Neural cell (in vitro differentiated cells): ENCODE measurements at regions not wholly inside any gene's neighbourhood (a gene's known extent, or its start where the extent isn't known, plus 50 kb on each side); places are given as distances from the start of the nearest gene placed in this dataset.

ENCODE experiments used
- H2AFZ ChIP-seq: fragments of 200-600, 300-800 bp; sonication (generic), shearing (Covaris generic); 2 replicates; pipeline ENCODE4 v1.6.0; 2014; ENCODE audit warnings: low read depth, mild to moderate bottlenecking, antibody characterized with exemption, low read length, moderate library complexity
- H3F3A ChIP-seq: fragments of 200-600 bp; shearing (Covaris generic); 2 replicates; pipeline ENCODE4 v1.6.1; 2016; ENCODE audit warnings: mild to moderate bottlenecking, moderate library complexity, mixed read lengths, antibody characterized with exemption, low read length; ENCODE audit not compliant: insufficient read depth, poor library complexity, severe bottlenecking
- H3K27ac ChIP-seq: fragments of 200-600, 300-800 bp; sonication (generic), shearing (Covaris generic); 2 replicates; pipeline ENCODE4 v1.5.1; 2014; ENCODE audit warnings: mild to moderate bottlenecking, low read length, moderate library complexity
- H3K27me3 ChIP-seq: fragments of 300-800, 200-600 bp; sonication (generic), shearing (Covaris generic); 2 replicates; pipeline ENCODE4 v1.6.0; 2014; ENCODE audit warnings: mild to moderate bottlenecking, low read depth, low read length, moderate library complexity; ENCODE audit not compliant: insufficient read depth
- H3K36me3 ChIP-seq: fragments of 300-800, 200-600 bp; sonication (generic), shearing (Covaris generic); 2 replicates; pipeline ENCODE4 v1.5.1; 2014; ENCODE audit warnings: mild to moderate bottlenecking, antibody characterized with exemption, low read length, moderate library complexity; ENCODE audit not compliant: insufficient read depth
- H3K4me2 ChIP-seq: fragments of 300-800, 200-600 bp; sonication (generic), shearing (Covaris generic); 2 replicates; pipeline ENCODE4 v1.6.0; 2014; ENCODE audit warnings: mild to moderate bottlenecking, low read length
- H3K4me3 ChIP-seq: fragments of 300-800, 200-600 bp; sonication (generic), shearing (Covaris generic); 2 replicates; pipeline ENCODE4 v1.5.1; 2014; ENCODE audit warnings: mild to moderate bottlenecking, low read length, moderate library complexity
- H3K79me2 ChIP-seq: fragments of 200-600 bp; shearing (Covaris generic); replicated peaks from 2 replicates; pipeline ENCODE4 v1.6.0; 2014; ENCODE audit warnings: mild to moderate bottlenecking, low read length, moderate library complexity; ENCODE audit not compliant: insufficient read depth
- H3K9ac ChIP-seq: fragments of 300-800, 200-600 bp; sonication (generic), shearing (Covaris generic); 2 replicates; pipeline ENCODE4 v1.6.1; 2016; ENCODE audit warnings: mild to moderate bottlenecking, low read length, mixed read lengths
- H3K9me2 ChIP-seq: fragments of 200-600 bp; shearing (Covaris generic); 2 replicates; pipeline ENCODE4 v1.6.1; 2016; ENCODE audit warnings: mild to moderate bottlenecking, low read length, mixed read lengths; ENCODE audit not compliant: insufficient read depth
- H3K9me3 ChIP-seq: fragments of 200-600, 300-800 bp; sonication (generic), shearing (Covaris generic); 2 replicates; pipeline ENCODE4 v1.6.1; 2016; ENCODE audit warnings: mild to moderate bottlenecking, mixed run types, low read length, moderate library complexity, mixed read lengths
- H4K20me1 ChIP-seq: fragments of 200-600 bp; shearing (Covaris generic); 2 replicates; pipeline ENCODE4 v1.6.1; 2016; ENCODE audit warnings: mild to moderate bottlenecking, mixed run types; ENCODE audit not compliant: insufficient read depth
- EP300 ChIP-seq: fragments of 450-650 bp; conservative IDR thresholded peaks from 2 replicates; pipeline ENCODE4 v1.6.1; 2014; ENCODE audit warnings: antibody characterized with exemption, mild to moderate bottlenecking, moderate library complexity; ENCODE audit not compliant: poor library complexity, severe bottlenecking
- EZH2 ChIP-seq: fragments of 200-600, 300-800 bp; shearing (Covaris generic), sonication (generic); IDR thresholded peaks from 2 replicates; pipeline ENCODE4 v1.6.1; 2014; ENCODE audit warnings: antibody characterized with exemption, low read length, borderline replicate concordance, mild to moderate bottlenecking; ENCODE audit not compliant: insufficient read depth, poor library complexity, severe bottlenecking
- MXI1 ChIP-seq: fragments of 450-650 bp; conservative IDR thresholded peaks from 2 replicates; pipeline ENCODE4 v1.6.1; 2014; ENCODE audit warnings: antibody characterized with exemption, mild to moderate bottlenecking; ENCODE audit not compliant: poor library complexity, severe bottlenecking
- POLR2AphosphoS5 ChIP-seq: IDR thresholded peaks from 2 replicates; pipeline ENCODE4 v1.6.1; 2012
- RAD21 ChIP-seq: fragments of 450-650 bp; conservative IDR thresholded peaks from 2 replicates; pipeline ENCODE4 v1.6.1; 2014; ENCODE audit warnings: antibody characterized with exemption, mild to moderate bottlenecking, moderate library complexity
- SMC3 ChIP-seq: fragments of 450-650 bp; conservative IDR thresholded peaks from 2 replicates; pipeline ENCODE4 v1.6.1; 2014; ENCODE audit warnings: antibody characterized with exemption, mild to moderate bottlenecking, moderate library complexity; ENCODE audit not compliant: poor library complexity
- TAF1 ChIP-seq: IDR thresholded peaks from 2 replicates; pipeline ENCODE4 v1.6.1; 2012; ENCODE audit warnings: low read depth
- TF ChIP-seq, protein P1 (sequence below): fragments of 450-650 bp; IDR thresholded peaks from 2 replicates; pipeline ENCODE4 v1.5.1; 2014; ENCODE audit warnings: antibody characterized with exemption, mild to moderate bottlenecking, moderate library complexity; ENCODE audit not compliant: poor library complexity, severe bottlenecking
- TF ChIP-seq, protein P2 (sequence below): IDR thresholded peaks from 2 replicates; pipeline ENCODE4 v1.6.1; 2012; ENCODE audit warnings: borderline replicate concordance

- H3K36me3 ChIP-seq: no peaks in the 10 kb centered on the region
- no peaks in the 10 kb centered on the region for H3K79me2 ChIP-seq
- H3K4me2 ChIP-seq: no peak overlapping the region
- no peak overlapping the region for H2AFZ ChIP-seq
- no peak overlapping the region for H3K9ac ChIP-seq
- no peaks in the 10 kb centered on the region for H3K9me2 ChIP-seq
- H3K27me3 ChIP-seq: no peaks in the 10 kb centered on the region
- no peak overlapping the region for H3K27ac ChIP-seq
- no peaks in the 10 kb centered on the region for H3F3A ChIP-seq
- no peaks in the 10 kb centered on the region for H4K20me1 ChIP-seq
- no peaks in the 10 kb centered on the region for H3K9me3 ChIP-seq
- H3K4me3 ChIP-seq: no peak overlapping the region
- TF ChIP-seq SMC3 (no peak), EZH2 (no peak), POLR2AphosphoS5 (no peak), MXI1 (no peak), RAD21 (no peak), TAF1 (no peak), EP300 (no peak)
- TF ChIP-seq, protein P1, sequence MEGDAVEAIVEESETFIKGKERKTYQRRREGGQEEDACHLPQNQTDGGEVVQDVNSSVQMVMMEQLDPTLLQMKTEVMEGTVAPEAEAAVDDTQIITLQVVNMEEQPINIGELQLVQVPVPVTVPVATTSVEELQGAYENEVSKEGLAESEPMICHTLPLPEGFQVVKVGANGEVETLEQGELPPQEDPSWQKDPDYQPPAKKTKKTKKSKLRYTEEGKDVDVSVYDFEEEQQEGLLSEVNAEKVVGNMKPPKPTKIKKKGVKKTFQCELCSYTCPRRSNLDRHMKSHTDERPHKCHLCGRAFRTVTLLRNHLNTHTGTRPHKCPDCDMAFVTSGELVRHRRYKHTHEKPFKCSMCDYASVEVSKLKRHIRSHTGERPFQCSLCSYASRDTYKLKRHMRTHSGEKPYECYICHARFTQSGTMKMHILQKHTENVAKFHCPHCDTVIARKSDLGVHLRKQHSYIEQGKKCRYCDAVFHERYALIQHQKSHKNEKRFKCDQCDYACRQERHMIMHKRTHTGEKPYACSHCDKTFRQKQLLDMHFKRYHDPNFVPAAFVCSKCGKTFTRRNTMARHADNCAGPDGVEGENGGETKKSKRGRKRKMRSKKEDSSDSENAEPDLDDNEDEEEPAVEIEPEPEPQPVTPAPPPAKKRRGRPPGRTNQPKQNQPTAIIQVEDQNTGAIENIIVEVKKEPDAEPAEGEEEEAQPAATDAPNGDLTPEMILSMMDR: no peak
- TF ChIP-seq, protein P2, sequence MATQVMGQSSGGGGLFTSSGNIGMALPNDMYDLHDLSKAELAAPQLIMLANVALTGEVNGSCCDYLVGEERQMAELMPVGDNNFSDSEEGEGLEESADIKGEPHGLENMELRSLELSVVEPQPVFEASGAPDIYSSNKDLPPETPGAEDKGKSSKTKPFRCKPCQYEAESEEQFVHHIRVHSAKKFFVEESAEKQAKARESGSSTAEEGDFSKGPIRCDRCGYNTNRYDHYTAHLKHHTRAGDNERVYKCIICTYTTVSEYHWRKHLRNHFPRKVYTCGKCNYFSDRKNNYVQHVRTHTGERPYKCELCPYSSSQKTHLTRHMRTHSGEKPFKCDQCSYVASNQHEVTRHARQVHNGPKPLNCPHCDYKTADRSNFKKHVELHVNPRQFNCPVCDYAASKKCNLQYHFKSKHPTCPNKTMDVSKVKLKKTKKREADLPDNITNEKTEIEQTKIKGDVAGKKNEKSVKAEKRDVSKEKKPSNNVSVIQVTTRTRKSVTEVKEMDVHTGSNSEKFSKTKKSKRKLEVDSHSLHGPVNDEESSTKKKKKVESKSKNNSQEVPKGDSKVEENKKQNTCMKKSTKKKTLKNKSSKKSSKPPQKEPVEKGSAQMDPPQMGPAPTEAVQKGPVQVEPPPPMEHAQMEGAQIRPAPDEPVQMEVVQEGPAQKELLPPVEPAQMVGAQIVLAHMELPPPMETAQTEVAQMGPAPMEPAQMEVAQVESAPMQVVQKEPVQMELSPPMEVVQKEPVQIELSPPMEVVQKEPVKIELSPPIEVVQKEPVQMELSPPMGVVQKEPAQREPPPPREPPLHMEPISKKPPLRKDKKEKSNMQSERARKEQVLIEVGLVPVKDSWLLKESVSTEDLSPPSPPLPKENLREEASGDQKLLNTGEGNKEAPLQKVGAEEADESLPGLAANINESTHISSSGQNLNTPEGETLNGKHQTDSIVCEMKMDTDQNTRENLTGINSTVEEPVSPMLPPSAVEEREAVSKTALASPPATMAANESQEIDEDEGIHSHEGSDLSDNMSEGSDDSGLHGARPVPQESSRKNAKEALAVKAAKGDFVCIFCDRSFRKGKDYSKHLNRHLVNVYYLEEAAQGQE: no peak
Observed at GRCh38 chr21:27681038-27681437, 714.1 kb upstream of the ADAMTS5 start.

DNA sequence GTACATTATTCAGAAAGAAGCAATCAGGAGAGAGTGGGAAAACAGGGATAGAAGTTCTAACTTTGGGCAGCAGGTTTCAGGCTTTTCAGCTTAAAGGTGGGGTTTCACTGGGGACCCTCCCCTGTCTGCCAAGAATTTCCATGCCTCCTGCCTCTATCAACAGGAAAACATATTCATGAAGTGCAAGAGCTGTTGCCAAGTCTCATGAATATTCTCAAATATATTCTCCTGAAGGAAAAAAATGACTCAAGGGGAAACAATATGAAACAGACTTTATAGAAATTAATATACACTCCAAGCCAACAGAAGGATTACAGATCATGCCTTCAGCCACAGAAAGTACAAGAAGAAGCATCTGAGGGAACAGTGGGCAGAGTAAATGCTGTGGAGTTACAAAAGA, 713.3 kb upstream of the ADAMTS5 start:
- Histone ChIP-seq H3K4me2 (no peak overlapping the region), H3K9me2 (no peaks in the 10 kb centered on the region), H3K4me3 (no peak overlapping the region), H3K9ac (no peak overlapping the region), H3K36me3 (no peaks in the 10 kb centered on the region), H3K9me3 (no peaks in the 10 kb centered on the region), H3F3A (no peaks in the 10 kb centered on the region), H3K27me3 (no peaks in the 10 kb centered on the region), H3K27ac (no peak overlapping the region), H4K20me1 (no peaks in the 10 kb centered on the region), H3K79me2 (no peaks in the 10 kb centered on the region), H2AFZ (no peak overlapping the region)
- TF ChIP-seq RAD21 (no peak), SMC3 (no peak), POLR2AphosphoS5 (no peak), MXI1 (no peak)
- TF ChIP-seq, protein P1: no peak
